Activated T-helper 1 cell treated with Interleukin-2 at 50 U/mL for 16 hours (primary cell): ENCODE measurements at regions not wholly inside any gene's neighbourhood (a gene's known extent, or its start where the extent isn't known, plus 50 kb on each side); places are given as distances from the start of the nearest gene placed in this dataset.
"Not testable (repeated sequence)": the region's sequence is repeated elsewhere in the genome, so short reads cannot be mapped to it uniquely, and the experiment has no call there.

Source experiments
- DNase-seq: peaks from one replicate; pipeline ENCODE4 v3.0.0-alpha.2; 2020; ENCODE audit warnings: low read depth

GRCh38 chr15:77944002-77944867, 133.3 kb downstream of the TBC1D2B start:
- DNase-seq = no peak

GRCh38 chr15:77942611-77943211, 134.8 kb downstream of the TBC1D2B start:
- no peak for DNase-seq

GRCh38 chr15:77941090-77941827, 136.3 kb downstream of the TBC1D2B start:
- not testable (repeated sequence) for DNase-seq

- DNase-seq = no peak
These were observed 137.0 kb downstream of the TBC1D2B start for GRCh38 chr15:77940381-77940947.

GRCh38 chr15:77939851-77940250, 137.7 kb downstream of the TBC1D2B start:
- no peak for DNase-seq

- DNase-seq = not testable (repeated sequence)
These were observed 138.5 kb downstream of the TBC1D2B start for GRCh38 chr15:77939026-77939425.

- not testable (repeated sequence) for DNase-seq
These were observed 139.0 kb downstream of the TBC1D2B start for GRCh38 chr15:77938546-77938945.

GRCh38 chr15:77936567-77936966, 140.9 kb downstream of the TBC1D2B start:
- DNase-seq = not testable (repeated sequence)

GRCh38 chr15:77934516-77934915, 143.0 kb downstream of the TBC1D2B start:
- not testable (repeated sequence) for DNase-seq

GRCh38 chr15:77930907-77931306, 146.6 kb downstream of the TBC1D2B start:
- DNase-seq = not testable (repeated sequence)

GRCh38 chr15:77930490-77930889, 147.0 kb downstream of the TBC1D2B start:
- DNase-seq = not testable (repeated sequence)

GRCh38 chr15:77926789-77927188, 150.7 kb downstream of the TBC1D2B start:
- not testable (repeated sequence) for DNase-seq

GRCh38 chr15:77926296-77926695, 151.2 kb downstream of the TBC1D2B start:
- not testable (repeated sequence) for DNase-seq

GRCh38 chr15:77925101-77925500, 152.4 kb downstream of the TBC1D2B start:
- not testable (repeated sequence) for DNase-seq

GRCh38 chr15:77921664-77922063, 155.8 kb downstream of the TBC1D2B start:
- DNase-seq = no peak

- DNase-seq = not testable (repeated sequence)
These were observed 160.4 kb downstream of the TBC1D2B start for GRCh38 chr15:77916966-77917635.

GRCh38 chr15:77915961-77916330, 161.6 kb downstream of the TBC1D2B start:
- not testable (repeated sequence) for DNase-seq

GRCh38 chr15:77915261-77915960, 162.1 kb downstream of the TBC1D2B start:
- no peak for DNase-seq

GRCh38 chr15:77914531-77914930, 163.0 kb downstream of the TBC1D2B start:
- not testable (repeated sequence) for DNase-seq

- DNase-seq = peak; percentile 55
These were observed 167.2 kb downstream of the TBC1D2B start for GRCh38 chr15:77910030-77910911.
